ENCODE measurements at regions not wholly inside any gene's neighbourhood (a gene's known extent, or its start where the extent isn't known, plus 50 kb on each side); places are given as distances from the start of the nearest gene placed in this dataset.

GRCh38 chr11:109547356-109548027 is 125.5 kb downstream of the C11orf87 start (continued):
- TF ChIP-seq TSHZ2 (CRISPR knock-in tag; IDR thresholded peaks at IDR 0.05) (no peak), CSRNP3 (CRISPR knock-in tag; IDR thresholded peaks at IDR 0.05) (no peak), SNAI2 (CRISPR knock-in tag; IDR thresholded peaks at IDR 0.05) (no peak), ISL1 (CRISPR knock-in tag; IDR thresholded peaks at IDR 0.05) (peak; percentile 90)

GRCh38 chr11:109552376-109552775 is 130.4 kb downstream of the C11orf87 start:
- 0 out of 2 replicates have a peak, but pooled peaks have one; percentile 15 for TF ChIP-seq ISL1 (CRISPR knock-in tag; IDR thresholded peaks at IDR 0.05)
- no peak for TF ChIP-seq RARB (CRISPR knock-in tag; IDR thresholded peaks at IDR 0.05)
- ATAC-seq = peak; percentile 60

- TF ChIP-seq BACH2 (CRISPR knock-in tag; IDR thresholded peaks at IDR 0.05; ENCODE audit: borderline replicate concordance) (no peak), ZC3H10 (CRISPR knock-in tag; IDR thresholded peaks at IDR 0.05) (no peak), ZFP3 (CRISPR knock-in tag; IDR thresholded peaks at IDR 0.05) (no peak), POU6F1 (CRISPR knock-in tag; IDR thresholded peaks at IDR 0.05; ENCODE audit: borderline replicate concordance, low read depth) (no peak), PATZ1 (CRISPR knock-in tag; IDR thresholded peaks at IDR 0.05; ENCODE audit: borderline replicate concordance) (no peak), TSHZ2 (CRISPR knock-in tag; IDR thresholded peaks at IDR 0.05) (no peak), TCF4 (CRISPR knock-in tag; IDR thresholded peaks at IDR 0.05; ENCODE audit: borderline replicate concordance) (no peak), RARB (CRISPR knock-in tag; IDR thresholded peaks at IDR 0.05) (no peak), ARNTL (CRISPR knock-in tag; IDR thresholded peaks at IDR 0.05; ENCODE audit: borderline replicate concordance, low read depth) (no peak), OSR1 (CRISPR knock-in tag; IDR thresholded peaks at IDR 0.05) (no peak), TOX (CRISPR knock-in tag; IDR thresholded peaks at IDR 0.05; ENCODE audit: borderline replicate concordance) (no peak)
- no peak for ATAC-seq
Observed at GRCh38 chr11:109553284-109553683, 131.3 kb downstream of the C11orf87 start.

GRCh38 chr11:109554951-109555350 is 133.0 kb downstream of the C11orf87 start:
- ATAC-seq = no peak
- TF ChIP-seq CREB5 (CRISPR knock-in tag; IDR thresholded peaks at IDR 0.05; ENCODE audit: low read depth) = no peak
- TF ChIP-seq POU6F1 (CRISPR knock-in tag; IDR thresholded peaks at IDR 0.05; ENCODE audit: borderline replicate concordance, low read depth) = no peak
- no peak for TF ChIP-seq RARB (CRISPR knock-in tag; IDR thresholded peaks at IDR 0.05)
- no peak for TF ChIP-seq TCF4 (CRISPR knock-in tag; IDR thresholded peaks at IDR 0.05; ENCODE audit: borderline replicate concordance)
- no peak for TF ChIP-seq CSRNP3 (CRISPR knock-in tag; IDR thresholded peaks at IDR 0.05)
- TF ChIP-seq GLIS3 (CRISPR knock-in tag; IDR thresholded peaks at IDR 0.05) = no peak
- no peak for TF ChIP-seq BACH2 (CRISPR knock-in tag; IDR thresholded peaks at IDR 0.05; ENCODE audit: borderline replicate concordance)
- TF ChIP-seq SNAI2 (CRISPR knock-in tag; IDR thresholded peaks at IDR 0.05) = no peak
- TF ChIP-seq ZNF70 (CRISPR knock-in tag; IDR thresholded peaks at IDR 0.05) = no peak
- TF ChIP-seq ZFP3 (CRISPR knock-in tag; IDR thresholded peaks at IDR 0.05) = no peak
- TF ChIP-seq ESRRG (CRISPR knock-in tag; IDR thresholded peaks at IDR 0.05) = no peak
- TF ChIP-seq ARNTL (CRISPR knock-in tag; IDR thresholded peaks at IDR 0.05; ENCODE audit: borderline replicate concordance, low read depth) = no peak

All from SK-N-SH treated with all-trans-retinoic acid at 6 μM for 48 hours (cell line).